ENCODE measurements at regions not wholly inside any gene's neighbourhood (a gene's known extent, or its start where the extent isn't known, plus 50 kb on each side); places are given as distances from the start of the nearest gene placed in this dataset.
A peak's percentile ranks its signal among the peaks of the same experiment; 100 is the strongest.

GRCh38 chr2:152925547-152926448 is 207.4 kb downstream of the ARL6IP6 start:
- no peaks in the 10 kb centered on the region for H3K36me3 ChIP-seq (ENCODE audit: control insufficient read depth, insufficient read depth, low read length)
- peak; percentile 78 for TF ChIP-seq CTCF (IDR thresholded peaks at IDR 0.05; ENCODE audit: insufficient read depth, low read length, poor library complexity, severe bottlenecking)
- no peaks in the 10 kb centered on the region for H3K27me3 ChIP-seq (ENCODE audit: control insufficient read depth, insufficient read depth, low read length)
- no peak overlapping the region for H3K4me3 ChIP-seq (ENCODE audit: low read depth, low read length)
- no peak for DNase-seq (ENCODE audit: low read depth)

GRCh38 chr2:152924722-152925121 is 206.3 kb downstream of the ARL6IP6 start:
- DNase-seq (ENCODE audit: low read depth), result no peak
- H3K4me3 ChIP-seq (ENCODE audit: low read depth, low read length), result no peak overlapping the region
- no peaks in the 10 kb centered on the region for H3K36me3 ChIP-seq (ENCODE audit: control insufficient read depth, insufficient read depth, low read length)
- no peak for TF ChIP-seq CTCF (IDR thresholded peaks at IDR 0.05; ENCODE audit: insufficient read depth, low read length, poor library complexity, severe bottlenecking)
- no peaks in the 10 kb centered on the region for H3K27me3 ChIP-seq (ENCODE audit: control insufficient read depth, insufficient read depth, low read length)

- no peaks in the 10 kb centered on the region for H3K36me3 ChIP-seq (ENCODE audit: control insufficient read depth, insufficient read depth, low read length)
- no peak for TF ChIP-seq CTCF (IDR thresholded peaks at IDR 0.05; ENCODE audit: insufficient read depth, low read length, poor library complexity, severe bottlenecking)
- H3K27me3 ChIP-seq (ENCODE audit: control insufficient read depth, insufficient read depth, low read length), result no peaks in the 10 kb centered on the region
- H3K4me3 ChIP-seq (ENCODE audit: low read depth, low read length), result no peak overlapping the region
- no peak for DNase-seq (ENCODE audit: low read depth)
Observed at GRCh38 chr2:152924219-152924618, 205.8 kb downstream of the ARL6IP6 start.

- no peak for DNase-seq (ENCODE audit: low read depth)
- no peak overlapping the region for H3K4me3 ChIP-seq (ENCODE audit: low read depth, low read length)
- no peaks in the 10 kb centered on the region for H3K27me3 ChIP-seq (ENCODE audit: control insufficient read depth, insufficient read depth, low read length)
- no peaks in the 10 kb centered on the region for H3K36me3 ChIP-seq (ENCODE audit: control insufficient read depth, insufficient read depth, low read length)
- TF ChIP-seq CTCF (IDR thresholded peaks at IDR 0.05; ENCODE audit: insufficient read depth, low read length, poor library complexity, severe bottlenecking), result no peak
Observed at GRCh38 chr2:152920846-152921245, 202.4 kb downstream of the ARL6IP6 start.

GRCh38 chr2:152910970-152911369 is 192.6 kb downstream of the ARL6IP6 start:
- no peak for DNase-seq (ENCODE audit: low read depth)
- Histone ChIP-seq H3K27me3 (ENCODE audit: control insufficient read depth, insufficient read depth, low read length) (no peaks in the 10 kb centered on the region), H3K36me3 (ENCODE audit: control insufficient read depth, insufficient read depth, low read length) (no peaks in the 10 kb centered on the region), H3K4me3 (ENCODE audit: low read depth, low read length) (no peak overlapping the region)
- TF ChIP-seq CTCF (IDR thresholded peaks at IDR 0.05; ENCODE audit: insufficient read depth, low read length, poor library complexity, severe bottlenecking), result no peak

- H3K4me3 ChIP-seq (ENCODE audit: low read depth, low read length), result no peak overlapping the region
- TF ChIP-seq CTCF (IDR thresholded peaks at IDR 0.05; ENCODE audit: insufficient read depth, low read length, poor library complexity, severe bottlenecking), result no peak
- H3K36me3 ChIP-seq (ENCODE audit: control insufficient read depth, insufficient read depth, low read length), result no peaks in the 10 kb centered on the region
- no peaks in the 10 kb centered on the region for H3K27me3 ChIP-seq (ENCODE audit: control insufficient read depth, insufficient read depth, low read length)
- no peak for DNase-seq (ENCODE audit: low read depth)
Observed at GRCh38 chr2:152907046-152907445, 188.6 kb downstream of the ARL6IP6 start.

Data from kidney epithelial cell (primary cell).